HG03575 (cell line): ENCODE measurements at regions not wholly inside any gene's neighbourhood (a gene's known extent, or its start where the extent isn't known, plus 50 kb on each side); places are given as distances from the start of the nearest gene placed in this dataset.

Experiments used
- ATAC-seq: cut with Tn5 transposase; IDR thresholded peaks from one replicate; pipeline ENCODE4 v1.9.1; 2021; ENCODE audit not compliant: unreplicated experiment, insufficient number of reproducible peaks, low FRiP score; ENCODE audit errors: extremely low read depth

DNA sequence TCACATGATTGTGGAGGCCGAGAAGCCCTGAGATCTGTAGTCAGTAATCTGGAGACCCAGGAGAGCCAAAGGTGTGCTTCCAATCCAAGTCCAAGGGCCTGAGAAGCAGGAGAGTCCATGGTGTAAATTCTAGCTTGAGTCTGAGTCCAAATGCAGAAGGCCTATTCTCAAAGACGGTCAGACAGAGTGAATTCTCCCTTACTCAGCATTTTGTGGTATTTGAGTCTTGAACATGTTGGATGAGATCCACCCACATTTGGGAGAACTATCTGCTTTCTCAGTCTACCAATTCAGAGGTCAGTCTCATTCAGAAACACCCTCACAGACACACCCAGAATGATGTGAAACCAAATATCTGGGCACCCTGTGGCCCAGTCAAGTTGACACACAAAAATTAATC is 128.8 kb upstream of the PTCH1 start:
- no peak for ATAC-seq

DNA sequence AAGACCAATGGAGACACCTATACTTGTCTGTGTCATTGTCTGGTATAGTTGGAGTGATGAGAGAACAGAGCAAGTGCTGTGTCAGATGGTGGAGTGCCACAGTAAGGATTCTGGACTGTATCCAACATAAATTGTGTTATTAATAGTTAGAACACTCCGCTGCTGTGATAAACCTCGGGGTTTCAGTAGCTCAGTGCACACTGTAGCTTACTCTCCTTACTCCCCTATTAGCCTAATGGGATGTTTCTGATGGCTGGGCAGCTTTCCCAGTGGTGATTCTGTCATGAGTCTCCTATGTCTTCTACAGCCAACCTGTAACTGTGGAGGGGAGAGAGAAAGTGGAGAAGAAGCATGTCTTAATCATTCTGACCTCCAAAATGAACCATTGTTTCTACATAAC is 127.6 kb upstream of the PTCH1 start:
- no peak for ATAC-seq

DNA sequence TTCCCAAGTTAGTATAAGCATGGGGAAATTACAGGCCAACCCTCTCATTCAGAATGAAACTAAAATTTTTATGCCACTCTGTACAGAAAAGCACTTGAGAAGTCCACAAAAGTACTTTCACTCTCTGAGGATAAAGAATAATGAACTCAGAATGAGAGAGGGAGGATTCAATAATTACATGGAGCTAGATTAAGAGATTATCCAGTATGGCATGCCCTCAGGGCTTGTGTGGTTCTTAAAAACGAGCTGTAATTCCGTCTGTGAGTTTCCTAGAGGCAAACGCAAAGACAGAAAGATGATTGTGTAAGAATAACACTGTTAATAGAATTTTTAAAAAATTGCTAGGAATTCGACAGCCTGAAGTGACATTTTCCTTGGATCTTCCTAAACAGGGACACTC is 126.8 kb upstream of the PTCH1 start:
- no peak for ATAC-seq

DNA sequence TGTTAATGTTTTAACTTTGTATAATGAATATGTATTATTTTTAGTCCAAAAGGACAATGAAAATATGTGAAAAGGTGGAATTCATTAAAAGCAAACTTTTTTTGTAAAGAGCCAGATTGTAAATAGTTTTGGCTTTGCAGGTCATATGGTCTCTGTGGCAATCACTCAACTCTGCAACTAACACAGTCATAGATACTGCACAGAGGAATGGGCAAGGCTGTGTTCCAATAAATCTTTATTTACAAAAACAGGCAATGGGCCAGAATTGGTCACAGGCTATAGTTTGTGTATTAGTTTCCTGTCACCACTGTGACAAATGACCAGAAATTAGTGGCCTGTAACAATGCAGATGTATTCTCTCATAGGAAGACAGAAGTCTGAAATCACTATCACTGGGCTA is 125.4 kb upstream of the PTCH1 start:
- ATAC-seq = no peak

DNA sequence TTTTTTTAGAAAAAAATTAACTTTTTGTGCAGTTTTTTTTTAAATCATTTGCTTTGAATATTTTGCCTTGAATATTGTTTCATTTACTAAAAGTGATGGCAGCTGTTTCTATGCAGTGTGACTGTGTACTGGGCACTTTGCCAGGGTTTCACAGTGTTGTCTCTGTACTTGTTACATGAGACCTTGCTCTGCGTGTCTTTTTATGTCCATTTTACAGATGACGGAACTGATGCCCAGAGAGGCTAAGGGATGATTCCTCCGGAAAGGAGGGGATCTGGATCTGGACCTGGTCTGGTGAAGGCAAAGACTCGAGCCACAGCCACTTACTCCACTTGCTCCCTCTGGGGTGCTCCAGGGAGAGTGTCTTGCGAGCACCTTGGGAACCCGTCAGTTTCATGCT is 124.8 kb upstream of the PTCH1 start:
- no peak for ATAC-seq

DNA sequence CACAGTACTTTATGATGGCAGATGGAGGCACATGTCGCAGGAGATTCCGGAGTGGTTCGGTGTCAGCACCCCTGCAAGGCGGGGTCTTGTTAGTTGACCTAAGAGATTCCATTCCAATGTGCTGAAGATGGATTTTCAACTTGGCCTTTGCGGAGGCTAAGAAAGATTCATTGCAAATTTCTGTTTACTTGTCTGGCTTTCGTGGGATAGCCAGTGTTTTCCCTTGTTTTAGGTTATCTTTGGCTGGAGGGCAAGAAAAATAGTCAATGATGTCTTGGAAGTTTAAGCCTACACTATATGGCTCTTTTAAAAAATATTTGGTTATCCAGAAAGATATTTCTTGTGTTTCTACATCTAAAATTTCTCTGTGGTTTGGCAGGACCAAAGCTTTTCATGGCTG is 123.6 kb upstream of the PTCH1 start:
- no peak for ATAC-seq

DNA sequence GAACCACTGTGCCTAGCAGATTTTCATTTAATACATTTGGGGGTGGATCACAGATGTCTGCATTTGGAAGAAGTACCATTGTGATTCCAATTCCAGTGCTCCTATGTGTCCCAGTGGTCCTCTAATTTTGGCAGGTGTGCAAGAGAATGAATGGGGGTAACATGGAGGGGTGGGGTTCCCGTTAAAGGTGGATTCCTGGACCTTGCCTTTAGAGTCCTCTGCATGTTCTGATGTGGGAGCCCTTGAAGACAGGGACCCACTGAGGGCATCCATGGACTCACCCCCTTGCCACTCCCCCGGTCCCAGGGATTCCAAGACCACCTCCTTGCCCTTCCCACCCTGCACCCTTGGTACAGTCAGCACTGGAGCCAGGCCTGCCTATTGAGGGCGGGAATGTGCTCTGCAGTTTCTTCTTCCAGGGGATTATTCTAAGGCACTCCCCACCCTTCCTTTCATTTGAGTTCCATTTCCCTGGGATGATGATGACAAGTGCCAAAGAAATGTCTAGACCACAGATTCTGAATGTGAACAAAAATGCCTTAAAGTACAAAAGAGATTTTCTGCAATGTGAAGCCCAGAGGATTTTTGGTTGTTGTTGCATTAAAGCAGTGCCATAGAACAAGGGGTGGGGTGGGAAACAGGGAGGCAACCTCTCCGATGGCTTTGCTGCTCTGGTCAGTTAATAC is 119.4 kb upstream of the PTCH1 start:
- ATAC-seq = no peak

DNA sequence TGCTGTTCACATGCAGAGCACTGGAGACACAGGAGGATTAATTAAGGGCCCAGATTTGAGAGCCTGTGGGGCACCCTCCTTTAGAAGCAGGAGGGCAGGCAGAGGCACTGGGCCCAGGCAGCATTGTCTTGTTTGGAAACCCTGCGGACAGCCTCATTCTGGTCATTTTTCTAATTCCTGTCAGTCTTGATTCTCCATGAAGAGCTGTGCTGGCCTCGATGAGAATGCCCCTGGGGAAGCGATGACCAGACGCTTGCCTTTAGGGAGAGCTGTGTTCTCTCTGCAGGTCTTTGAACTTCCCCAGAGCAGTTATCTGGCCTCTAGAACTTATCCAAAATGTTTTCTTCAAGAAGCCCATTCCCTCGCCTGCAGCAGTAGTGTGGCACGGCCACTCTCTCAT is 117.8 kb upstream of the PTCH1 start:
- ATAC-seq = no peak

DNA sequence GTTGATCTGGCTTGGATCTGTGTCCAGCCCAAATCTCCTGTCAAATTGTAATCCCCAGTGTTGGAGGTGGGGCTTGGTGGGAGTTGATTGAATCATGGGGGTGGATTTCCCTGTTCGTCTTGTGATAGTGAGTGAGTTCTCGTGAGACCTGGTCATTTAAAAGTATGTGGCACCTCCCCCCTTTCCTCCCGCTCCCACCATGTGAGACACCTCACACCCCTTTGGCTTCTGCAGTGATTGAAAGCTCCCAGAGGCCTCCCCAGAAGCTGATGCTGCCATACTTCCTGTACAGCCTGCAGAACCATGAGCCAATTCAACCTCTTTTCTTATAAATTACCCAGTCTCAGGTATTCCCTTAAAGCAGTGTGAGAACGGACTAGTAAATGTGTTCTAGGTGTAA is 117.3 kb upstream of the PTCH1 start:
- ATAC-seq = no peak

DNA sequence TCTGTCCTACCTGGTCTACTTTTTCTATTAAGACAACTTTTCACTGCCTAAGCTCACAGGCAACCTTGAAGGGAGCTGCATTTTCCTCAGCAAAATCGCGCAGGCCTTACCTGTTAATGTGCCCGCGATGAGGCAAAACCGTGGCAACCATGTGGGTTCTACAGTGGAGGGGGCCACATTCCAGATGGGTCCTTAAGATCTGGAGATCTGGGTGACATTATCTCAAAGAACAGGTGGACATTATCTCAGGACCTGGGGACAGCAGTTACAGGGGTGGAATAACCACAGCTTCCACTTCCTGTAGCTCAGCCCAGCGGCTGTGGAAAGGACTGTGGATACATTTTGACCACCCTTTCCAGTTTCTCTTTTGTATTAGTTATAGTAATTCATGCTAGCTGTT is 112.8 kb upstream of the PTCH1 start:
- ATAC-seq = no peak

DNA sequence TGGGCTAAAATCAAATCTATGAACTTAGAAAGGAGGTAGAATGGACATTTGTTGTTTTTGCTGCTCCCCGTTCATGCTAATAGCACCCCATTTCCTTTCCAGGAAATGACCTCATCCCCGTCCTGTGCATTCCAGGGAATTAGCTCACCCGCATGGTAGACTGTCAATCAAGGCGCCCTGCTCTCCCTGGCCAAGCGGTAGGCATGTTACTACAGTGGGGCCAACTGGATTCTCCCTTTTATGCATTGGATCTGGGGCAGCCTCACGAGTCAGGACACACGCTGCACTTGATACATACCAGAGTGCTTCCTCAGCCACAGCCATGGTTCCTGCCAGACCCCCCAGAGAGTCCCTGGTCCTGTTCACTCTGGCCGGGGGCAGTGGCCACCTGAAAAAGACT is 111.0 kb upstream of the PTCH1 start:
- no peak for ATAC-seq

DNA sequence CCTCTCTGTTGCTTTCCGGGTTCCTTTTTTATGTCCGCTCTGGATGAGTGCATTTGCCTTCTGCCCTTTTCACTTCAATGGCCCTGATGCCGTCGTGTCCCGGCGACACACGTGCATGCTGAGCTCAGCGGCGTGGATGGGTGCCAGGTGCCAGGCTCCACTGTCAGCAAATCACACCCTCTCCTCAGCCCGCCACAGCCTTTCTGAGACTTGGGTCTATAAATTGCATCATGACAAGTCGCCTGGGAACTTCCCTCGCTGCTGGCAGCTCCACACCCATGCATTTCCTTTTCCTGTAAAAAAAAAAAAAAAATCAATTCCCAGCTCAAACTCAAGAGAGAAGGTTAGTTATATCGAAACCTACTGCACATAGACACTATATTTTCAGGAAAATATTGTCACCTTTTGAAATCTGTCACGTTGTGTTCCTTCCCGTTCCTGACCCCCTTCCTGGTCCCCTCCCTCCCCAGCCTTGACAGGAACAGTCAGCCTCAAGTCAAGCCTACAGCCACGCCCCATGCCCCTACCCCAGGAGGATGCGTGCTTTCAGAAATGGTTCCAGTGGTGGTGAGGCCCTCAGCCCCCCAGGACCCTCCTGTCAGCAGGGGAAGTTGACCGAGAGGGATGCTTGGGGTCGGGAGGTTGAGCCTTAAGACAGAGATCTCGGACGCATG is 110.3 kb upstream of the PTCH1 start:
- no peak for ATAC-seq

DNA sequence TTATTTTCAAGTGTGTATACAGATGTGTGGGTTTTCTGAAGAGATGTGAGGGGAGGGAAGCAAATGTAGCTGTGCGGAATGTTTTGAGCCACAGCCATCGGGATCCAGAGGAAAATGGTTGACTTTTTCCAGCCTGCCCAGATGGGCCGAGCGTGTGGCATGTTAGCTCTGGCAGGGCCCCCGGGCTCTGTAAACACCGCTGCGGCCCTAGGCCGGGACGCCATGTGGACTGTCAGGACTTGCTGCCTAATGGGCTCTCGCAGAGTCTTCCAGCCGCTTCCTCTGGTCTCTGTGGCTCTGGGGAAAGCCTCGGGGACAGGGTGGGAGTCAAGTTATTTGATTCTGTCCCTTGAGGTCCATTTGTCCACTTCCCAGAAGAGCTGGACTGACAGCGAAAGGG is 109.6 kb upstream of the PTCH1 start:
- no peak for ATAC-seq

DNA sequence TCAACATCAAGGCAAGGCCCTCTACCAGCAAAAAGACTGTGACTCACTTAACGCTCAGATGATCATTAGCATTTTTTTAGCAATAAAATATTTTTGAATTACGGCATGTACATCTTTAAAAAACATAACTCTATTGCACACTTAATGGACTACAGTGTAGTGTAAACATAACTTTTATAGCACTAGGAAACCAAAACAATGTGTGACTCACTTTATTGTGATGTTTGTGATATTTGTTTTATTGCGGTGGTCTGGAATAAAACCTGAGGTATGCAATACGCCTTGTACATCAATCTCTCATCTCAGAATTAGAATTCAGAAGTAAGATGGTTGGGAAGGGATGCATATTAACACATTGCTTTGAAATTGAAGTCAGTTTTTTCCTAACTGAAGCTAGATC is 106.9 kb upstream of the PTCH1 start:
- no peak for ATAC-seq

DNA sequence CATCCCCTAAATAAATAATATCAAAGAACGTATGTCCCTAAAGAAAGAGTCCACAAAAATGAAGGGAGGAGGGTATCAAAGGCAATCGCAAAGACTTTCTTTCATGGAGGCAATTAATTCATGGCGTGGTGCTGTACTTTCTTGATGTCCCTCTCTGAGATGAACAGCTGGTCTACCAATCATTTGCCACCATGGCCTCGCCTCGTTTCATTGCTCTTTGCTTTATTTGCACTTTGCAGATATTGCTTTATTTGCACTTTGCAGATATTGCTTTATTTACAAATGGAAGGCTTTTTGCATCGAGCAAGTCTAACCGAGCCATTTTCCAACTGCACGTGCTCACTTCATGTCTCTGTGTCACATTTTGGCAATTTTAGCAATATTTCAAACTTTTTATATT is 104.0 kb upstream of the PTCH1 start:
- no peak for ATAC-seq

DNA sequence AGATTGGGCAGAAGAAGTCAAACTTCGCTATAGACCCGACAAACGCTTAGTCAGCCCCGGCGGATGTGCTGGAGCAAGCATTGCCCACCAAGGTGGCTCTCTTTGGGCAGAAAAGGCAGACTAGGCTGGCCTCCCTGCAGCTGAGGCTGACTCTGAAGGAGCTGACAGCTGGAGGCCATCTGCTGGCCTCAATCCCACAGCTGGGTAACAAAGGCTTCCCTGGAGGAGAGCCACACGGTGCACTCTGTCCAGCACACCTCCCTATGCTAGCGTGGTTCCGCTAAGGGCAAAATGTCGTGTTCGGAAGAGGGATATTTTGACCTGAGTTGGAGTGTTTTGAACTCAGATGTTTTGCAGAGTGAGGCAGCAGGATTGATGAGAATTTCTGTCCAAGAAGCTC is 103.5 kb upstream of the PTCH1 start:
- ATAC-seq = no peak

DNA sequence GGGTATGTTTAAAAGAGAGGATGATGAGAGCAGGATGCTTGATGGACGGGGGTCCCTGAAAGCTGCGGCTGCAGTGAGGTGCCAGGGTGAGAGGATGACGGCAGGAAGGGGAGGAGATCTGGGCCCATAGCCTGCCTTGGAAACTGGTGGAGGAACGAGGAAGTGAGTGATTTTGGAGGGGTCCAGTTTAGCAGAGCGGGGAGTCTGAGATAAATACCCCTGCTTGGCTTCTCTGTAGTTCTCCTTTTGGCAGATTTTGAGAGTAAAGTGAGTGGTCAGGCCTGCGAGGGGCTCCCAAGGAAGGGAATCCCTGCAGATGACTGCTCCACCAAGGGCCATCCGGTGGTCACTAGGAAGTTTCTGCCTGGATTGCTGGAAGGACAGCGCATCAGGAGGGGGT is 98.5 kb upstream of the PTCH1 start:
- ATAC-seq = no peak

DNA sequence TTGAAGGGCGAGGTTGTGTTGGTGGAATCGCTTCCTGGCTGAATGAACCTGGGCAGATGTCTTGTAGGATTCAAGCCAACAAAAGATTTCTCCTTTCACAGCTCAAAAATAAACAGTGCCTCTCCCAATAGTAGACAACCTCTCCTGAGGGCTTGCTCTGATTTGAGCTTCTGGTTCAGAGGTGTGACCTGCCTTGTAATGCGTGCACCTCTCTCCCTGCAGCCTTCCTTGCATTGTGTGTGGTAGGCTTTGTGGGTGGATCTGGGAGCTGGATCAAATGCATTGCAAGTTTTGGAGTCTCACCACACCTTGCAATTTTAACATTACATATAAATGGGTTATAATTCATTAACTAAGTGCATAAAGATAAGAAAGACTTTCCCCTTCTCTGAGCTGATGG is 96.9 kb upstream of the PTCH1 start:
- ATAC-seq = no peak

DNA sequence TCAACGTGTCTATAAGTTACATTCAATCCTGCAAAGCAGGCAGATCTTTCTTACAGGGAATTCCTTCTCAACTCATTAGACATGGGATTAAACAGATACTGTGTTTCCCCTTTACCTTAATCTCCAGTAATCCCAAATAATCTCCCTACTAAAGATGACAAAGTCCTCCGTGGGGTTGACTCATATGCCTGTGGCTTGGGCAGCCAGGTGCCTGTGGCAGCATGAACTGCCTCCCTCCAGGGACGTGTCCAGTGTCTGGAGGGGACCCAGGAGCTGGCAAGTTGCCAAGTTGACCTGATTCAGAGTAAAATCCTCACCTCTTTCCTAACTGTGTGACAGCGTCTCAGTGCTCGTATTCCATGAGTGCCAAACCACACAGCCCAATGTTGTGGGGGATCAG is 94.6 kb upstream of the PTCH1 start:
- ATAC-seq = no peak

DNA sequence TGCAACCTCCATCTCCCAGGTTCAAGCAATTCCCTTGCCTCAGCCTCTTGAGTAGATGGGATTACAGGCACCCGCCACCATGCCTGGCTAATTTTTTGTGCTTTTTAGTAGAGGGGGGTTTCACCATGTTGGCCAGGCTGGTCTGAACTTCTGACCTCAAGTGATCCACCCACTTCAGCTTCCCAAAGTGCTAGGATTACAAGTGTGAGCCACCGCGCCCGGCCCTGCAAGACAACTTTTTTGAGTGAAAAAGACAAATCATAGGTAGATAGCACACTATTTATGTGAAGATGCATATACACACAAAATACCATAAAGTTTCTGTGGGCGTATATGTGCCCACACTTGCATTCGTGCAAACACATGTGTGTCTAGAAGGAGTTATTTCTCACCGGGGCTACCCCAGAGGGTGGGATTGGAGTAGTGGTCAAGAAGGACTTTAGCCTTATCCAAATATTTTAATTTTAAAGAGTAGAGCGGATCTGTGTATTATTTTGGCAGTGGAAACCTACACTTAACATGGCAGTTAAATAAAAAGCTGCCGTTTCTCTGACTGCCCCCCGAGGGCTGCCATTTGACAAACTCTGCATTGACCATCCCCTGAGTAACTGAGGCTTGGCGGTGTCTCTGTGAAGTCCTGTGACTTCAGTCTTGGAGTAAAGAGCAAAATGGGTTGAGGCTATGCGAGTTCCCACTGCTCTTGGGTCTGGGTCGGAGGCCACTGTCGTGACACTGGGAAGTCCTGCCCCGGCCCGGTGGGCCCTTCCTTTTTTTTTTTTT is 93.4 kb upstream of the PTCH1 start:
- no peak for ATAC-seq
